Glomerular visceral epithelial cell (primary cell): ENCODE measurements at regions not wholly inside any gene's neighbourhood (a gene's known extent, or its start where the extent isn't known, plus 50 kb on each side); places are given as distances from the start of the nearest gene placed in this dataset.
"Not testable (repeated sequence)": the region's sequence is repeated elsewhere in the genome, so short reads cannot be mapped to it uniquely, and the experiment has no call there.

Experiments used
- DNase-seq: peaks from one replicate; pipeline ENCODE4 v3.0.0-alpha.2; 2016; ENCODE audit errors: extremely low spot score

GRCh38 chr17:27094179-27094578 is 199.7 kb upstream of the WSB1 start:
- not testable (repeated sequence) for DNase-seq

- not testable (repeated sequence) for DNase-seq
Observed at GRCh38 chr17:27095821-27096220, 198.1 kb upstream of the WSB1 start.

- DNase-seq = not testable (repeated sequence)
Observed at GRCh38 chr17:27099266-27099665, 194.6 kb upstream of the WSB1 start.

GRCh38 chr17:27104605-27105221 is 189.2 kb upstream of the WSB1 start:
- DNase-seq = not testable (repeated sequence)

GRCh38 chr17:27105636-27106035 is 188.3 kb upstream of the WSB1 start:
- no peak for DNase-seq

GRCh38 chr17:27106347-27106981 is 187.4 kb upstream of the WSB1 start:
- DNase-seq = no peak

GRCh38 chr17:27106982-27107360 is 186.9 kb upstream of the WSB1 start:
- no peak for DNase-seq

- not testable (repeated sequence) for DNase-seq
Observed at GRCh38 chr17:27107386-27108328, 186.3 kb upstream of the WSB1 start.

GRCh38 chr17:27109346-27109745 is 184.6 kb upstream of the WSB1 start:
- DNase-seq = no peak

GRCh38 chr17:27153005-27153404 is 140.9 kb upstream of the WSB1 start:
- DNase-seq = no peak

GRCh38 chr17:27155866-27156265 is 138.0 kb upstream of the WSB1 start:
- no peak for DNase-seq

GRCh38 chr17:27157297-27157696 is 136.6 kb upstream of the WSB1 start:
- DNase-seq = no peak

GRCh38 chr17:27157898-27158297 is 136.0 kb upstream of the WSB1 start:
- no peak for DNase-seq

GRCh38 chr17:27158382-27158781 is 135.5 kb upstream of the WSB1 start:
- DNase-seq = no peak

- DNase-seq = no peak
Observed at GRCh38 chr17:27180322-27180721, 113.6 kb upstream of the WSB1 start.

GRCh38 chr17:27181379-27181925 is 112.5 kb upstream of the WSB1 start:
- DNase-seq = not testable (repeated sequence)

- no peak for DNase-seq
Observed at GRCh38 chr17:27181935-27182334, 112.0 kb upstream of the WSB1 start.

GRCh38 chr17:27197505-27197904 is 96.4 kb upstream of the WSB1 start:
- not testable (repeated sequence) for DNase-seq

- no peak for DNase-seq
Observed at GRCh38 chr17:27199948-27200347, 94.0 kb upstream of the WSB1 start.

GRCh38 chr17:27200476-27200875 is 93.4 kb upstream of the WSB1 start:
- no peak for DNase-seq

GRCh38 chr17:27203241-27203640 is 90.7 kb upstream of the WSB1 start:
- no peak for DNase-seq

- DNase-seq = no peak
Observed at GRCh38 chr17:27206447-27206846, 87.5 kb upstream of the WSB1 start.
